Smooth muscle cell (in vitro differentiated cells): ENCODE measurements at regions not wholly inside any gene's neighbourhood (a gene's known extent, or its start where the extent isn't known, plus 50 kb on each side); places are given as distances from the start of the nearest gene placed in this dataset.

ENCODE experiments used
- DNase-seq: peaks from one replicate; lab custom pipeline; 2025; ENCODE audit not compliant: unreplicated experiment; lab: John Stamatoyannopoulos, UW
- H2AFZ ChIP-seq: fragments of 200-600 bp; sonication (generic); 2 replicates; pipeline ENCODE4 v1.6.0; 2016; ENCODE audit warnings: antibody characterized with exemption, low read depth, mild to moderate bottlenecking
- H3F3A ChIP-seq: fragments of 200-600 bp; sonication (generic); 2 replicates; pipeline ENCODE4 v1.6.0; 2017; ENCODE audit warnings: antibody characterized with exemption, low read depth
- H3K27ac ChIP-seq: fragments of 200-600 bp; sonication (generic); 2 replicates; pipeline ENCODE4 v1.5.1; 2016; ENCODE audit warnings: low read depth, mild to moderate bottlenecking
- H3K27me3 ChIP-seq: fragments of 200-600 bp; sonication (generic); 2 replicates; pipeline ENCODE4 v1.6.1; 2016; ENCODE audit warnings: low read depth, mild to moderate bottlenecking
- H3K36me3 ChIP-seq: fragments of 200-600 bp; sonication (generic); 2 replicates; pipeline ENCODE4 v1.5.1; 2016; ENCODE audit warnings: low read depth
- H3K4me1 ChIP-seq: fragments of 200-600 bp; sonication (generic); 2 replicates; pipeline ENCODE4 v1.5.1; 2016; ENCODE audit warnings: low read depth
- H3K4me2 ChIP-seq: fragments of 200-600 bp; sonication (generic); 2 replicates; pipeline ENCODE4 v1.6.0; 2016; ENCODE audit warnings: mild to moderate bottlenecking
- H3K4me3 ChIP-seq: fragments of 200-600 bp; sonication (generic); 2 replicates; pipeline ENCODE4 v1.5.1; 2016; ENCODE audit warnings: mild to moderate bottlenecking
- H3K79me2 ChIP-seq: fragments of 200-600 bp; sonication (generic); 2 replicates; pipeline ENCODE4 v1.6.0; 2016; ENCODE audit warnings: low read depth, mild to moderate bottlenecking
- H3K9ac ChIP-seq: fragments of 200-600 bp; sonication (generic); 2 replicates; pipeline ENCODE4 v1.6.0; 2016; ENCODE audit warnings: low read depth
- H3K9me3 ChIP-seq: fragments of 200-600 bp; sonication (generic); replicated peaks from 2 replicates; pipeline ENCODE4 v1.5.1; 2016; ENCODE audit warnings: low read depth
- H4K20me1 ChIP-seq: fragments of 200-600 bp; sonication (generic); 2 replicates; pipeline ENCODE4 v1.6.0; 2016; ENCODE audit warnings: low read depth
- CTCF ChIP-seq: fragments of 200-600 bp; sonication (generic); IDR thresholded peaks from 2 replicates; pipeline ENCODE4 v1.5.1; 2017; ENCODE audit warnings: borderline replicate concordance, mild to moderate bottlenecking, antibody characterized with exemption; ENCODE audit not compliant: insufficient read depth, poor library complexity, severe bottlenecking
- WGBS: methylation state at CpG from one replicate; pipeline ENCODE4 v1.1.7; 2016; ENCODE audit warnings: low lambda C conversion rate; 5-methylcytosine and 5-hydroxymethylcytosine counted together

GRCh38 chr2:104919127-104919526 is 65.2 kb downstream of the POU3F3 start:
- Histone ChIP-seq H3K9ac (no peak overlapping the region), H3K4me2 (no peak overlapping the region), H3F3A (no peaks in the 10 kb centered on the region), H3K27ac (no peak overlapping the region), H3K9me3 (no peaks in the 10 kb centered on the region), H3K27me3 (no peaks in the 10 kb centered on the region), H3K36me3 (no peaks in the 10 kb centered on the region), H4K20me1 (no peaks in the 10 kb centered on the region), H3K4me1 (no peaks in the 10 kb centered on the region), H2AFZ (no peak overlapping the region), H3K79me2 (no peaks in the 10 kb centered on the region), H3K4me3 (no peak overlapping the region)
- WGBS, result 86% methylated on average over 3 of the region's 3 CpGs
- DNase-seq, result no peak
- TF ChIP-seq CTCF, result no peak

- H2AFZ ChIP-seq, result no peak overlapping the region
- no peaks in the 10 kb centered on the region for H3K36me3 ChIP-seq
- no peak overlapping the region for H3K4me2 ChIP-seq
- H3F3A ChIP-seq, result no peaks in the 10 kb centered on the region
- H3K9ac ChIP-seq, result no peak overlapping the region
- 83% methylated on average over 3 of the region's 3 CpGs for WGBS
- no peak for TF ChIP-seq CTCF
- H3K27ac ChIP-seq, result no peak overlapping the region
- no peaks in the 10 kb centered on the region for H4K20me1 ChIP-seq
- no peaks in the 10 kb centered on the region for H3K9me3 ChIP-seq
- no peak overlapping the region for H3K4me3 ChIP-seq
- H3K79me2 ChIP-seq, result no peaks in the 10 kb centered on the region
- no peaks in the 10 kb centered on the region for H3K27me3 ChIP-seq
- no peak for DNase-seq
- no peaks in the 10 kb centered on the region for H3K4me1 ChIP-seq
Measured at GRCh38 chr2:104923665-104924064, 69.8 kb downstream of the POU3F3 start.

GRCh38 chr2:104929663-104930062 is 75.7 kb downstream of the POU3F3 start:
- Histone ChIP-seq H3K4me1 (no peaks in the 10 kb centered on the region), H3K4me2 (no peak overlapping the region), H3K27ac (no peak overlapping the region), H4K20me1 (no peaks in the 10 kb centered on the region), H3K4me3 (no peak overlapping the region), H3K36me3 (no peaks in the 10 kb centered on the region), H3K27me3 (no peaks in the 10 kb centered on the region), H3F3A (no peaks in the 10 kb centered on the region), H3K9me3 (no peaks in the 10 kb centered on the region), H3K9ac (no peak overlapping the region), H2AFZ (no peak overlapping the region), H3K79me2 (no peaks in the 10 kb centered on the region)
- TF ChIP-seq CTCF, result no peak
- no peak for DNase-seq
- WGBS, result 92% methylated on average over 4 of the region's 4 CpGs

GRCh38 chr2:104930732-104931131 is 76.8 kb downstream of the POU3F3 start:
- DNase-seq, result no peak
- no peaks in the 10 kb centered on the region for H3K4me1 ChIP-seq
- no peaks in the 10 kb centered on the region for H3K36me3 ChIP-seq
- H3K27ac ChIP-seq, result no peak overlapping the region
- H3K4me2 ChIP-seq, result no peak overlapping the region
- 84% methylated on average over 3 of the region's 3 CpGs for WGBS
- no peak for TF ChIP-seq CTCF
- H3K79me2 ChIP-seq, result no peaks in the 10 kb centered on the region
- no peaks in the 10 kb centered on the region for H4K20me1 ChIP-seq
- no peaks in the 10 kb centered on the region for H3F3A ChIP-seq
- H3K27me3 ChIP-seq, result no peaks in the 10 kb centered on the region
- H3K9me3 ChIP-seq, result no peaks in the 10 kb centered on the region
- H3K9ac ChIP-seq, result no peak overlapping the region
- H2AFZ ChIP-seq, result no peak overlapping the region
- H3K4me3 ChIP-seq, result no peak overlapping the region
